Panc1 (cell line): ENCODE measurements at regions not wholly inside any gene's neighbourhood (a gene's known extent, or its start where the extent isn't known, plus 50 kb on each side); places are given as distances from the start of the nearest gene placed in this dataset.

ENCODE experiments used
- ATAC-seq: fragments of 200-7000 bp; cut with Tn5 transposase; 2 replicates; pipeline ENCODE4 v1.9.1; 2020; ENCODE audit warnings: mild to moderate bottlenecking, moderate library complexity
- BruUV-seq: library from RNA; stranded (reverse); fragments of 400-500 nt; replicated peaks from 2 replicates; lab custom pipeline; 2021; lab: Mats Ljungman, UMichigan
- CTCF ChIA-PET: fragments of 300-600 bp; sonication (Branson Sonifier 250); formaldehyde crosslinking; loops from one replicate; lab custom pipeline; 2022; ENCODE audit warnings: antibody characterized with exemption; lab: Charles Lee
- POLR2A ChIA-PET: fragments of 300-600 bp; sonication (Branson Sonifier 250); formaldehyde crosslinking; loops from one replicate; lab custom pipeline; 2022; ENCODE audit warnings: antibody characterized with exemption; lab: Charles Lee
- DNase-seq: peaks from one replicate; pipeline ENCODE4 v3.0.0-alpha.2; 2010; ENCODE audit warnings: low read depth, low spot score
- H3K27ac ChIP-seq: 2 replicates; pipeline ENCODE4 v1.5.1; 2011; ENCODE audit warnings: mild to moderate bottlenecking, low read length, inconsistent platforms
- H3K27me3 ChIP-seq: fragments of 200-500 bp; sonication (Bioruptor generic); 2 replicates; pipeline ENCODE4 v1.6.0; 2014; ENCODE audit warnings: low read length, inconsistent platforms; ENCODE audit not compliant: control insufficient read depth, insufficient read depth
- H3K36me3 ChIP-seq: fragments of 200-500 bp; sonication (Bioruptor generic); 2 replicates; pipeline ENCODE4 v1.5.1; 2014; ENCODE audit warnings: inconsistent platforms, mild to moderate bottlenecking, low read length, moderate library complexity; ENCODE audit not compliant: control insufficient read depth, insufficient read depth
- H3K4me1 ChIP-seq: 2 replicates; pipeline ENCODE4 v1.5.1; 2011; ENCODE audit warnings: inconsistent platforms, mild to moderate bottlenecking, low read length, moderate library complexity; ENCODE audit not compliant: control insufficient read depth, insufficient read depth
- H3K4me3 ChIP-seq, 2 experiments: 2 replicates each; pipeline ENCODE4 v1.5.1; 2011 to 2012; ENCODE audit warnings: low read depth in 2 of 2, low read length in 2 of 2, mild to moderate bottlenecking in 2 of 2, inconsistent platforms in 1 of 2, moderate library complexity in 1 of 2
- H3K9me3 ChIP-seq: fragments of 200-500 bp; sonication (Bioruptor generic); 2 replicates; pipeline ENCODE4 v1.5.1; 2014; ENCODE audit warnings: low read depth, mild to moderate bottlenecking, inconsistent platforms, low read length, moderate library complexity; ENCODE audit not compliant: control insufficient read depth, insufficient read depth
- POLR2AphosphoS5 ChIP-seq: IDR thresholded peaks from 2 replicates; pipeline ENCODE4 v1.6.1; 2012; ENCODE audit warnings: mild to moderate bottlenecking, low read depth, low read length, moderate library complexity
- SIN3A ChIP-seq: IDR thresholded peaks from 2 replicates; pipeline ENCODE4 v1.6.1; 2012; ENCODE audit warnings: low read depth, mild to moderate bottlenecking, low read length, moderate library complexity, borderline replicate concordance; ENCODE audit not compliant: insufficient read depth
- TCF7L2 ChIP-seq: IDR thresholded peaks from 2 replicates; pipeline ENCODE4 v1.6.1; 2011; ENCODE audit warnings: mild to moderate bottlenecking, low read depth, low read length, inconsistent platforms
- in situ Hi-C: cut with HindIII; loops from 2 replicates; pipeline ENCODE4 v1.10.0; 2016; ENCODE audit warnings: low sequenced_read_pairs, low pct_unique_long_range_greater_than_20kb
- intact Hi-C: fragments of 100-400 bp; cut with micrococcal nuclease; formaldehyde crosslinking; loops from one replicate; pipeline ENCODE4 v1.10.0; 2022; ENCODE audit not compliant: unreplicated experiment
- TF ChIP-seq, protein P1 (sequence below), 2 experiments: IDR thresholded peaks; 2 replicates each; pipeline ENCODE4 v1.6.1; 2011 to 2012; ENCODE audit warnings: low read depth in 2 of 2, control low read depth in 1 of 2, low read length in 1 of 2, mild to moderate bottlenecking in 1 of 2, moderate library complexity in 1 of 2; ENCODE audit not compliant: insufficient read depth in 1 of 2
- TF ChIP-seq, protein P2 (sequence below): fragments of 450-650 bp; IDR thresholded peaks from 2 replicates; pipeline ENCODE4 v1.5.1; 2017; ENCODE audit warnings: mild to moderate bottlenecking

DNA sequence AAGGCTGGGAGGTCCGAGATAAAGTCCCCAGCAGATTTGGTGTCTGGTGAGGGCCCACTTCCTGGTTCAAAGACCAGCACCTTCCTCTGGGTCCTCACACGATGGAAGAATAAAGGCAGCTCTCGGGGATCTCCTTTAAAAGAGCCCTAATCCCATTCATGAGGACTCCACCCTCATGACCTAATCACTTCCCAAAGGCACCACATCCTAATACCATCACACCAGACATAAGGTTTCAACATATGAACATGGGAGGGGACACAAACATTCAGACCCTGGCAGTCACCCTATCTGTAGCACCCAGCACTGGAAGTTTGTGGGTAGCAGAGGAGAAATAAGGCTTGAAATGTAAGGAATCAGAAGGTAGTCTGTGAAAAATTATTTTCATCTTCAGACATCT, 112.9 kb upstream of the NOCT start:
- H3K27me3 ChIP-seq = no peaks in the 10 kb centered on the region
- ATAC-seq = no peak
- intact Hi-C loops = no loop called here
- no peaks in the 10 kb centered on the region for H3K4me1 ChIP-seq
- H3K4me3 ChIP-seq = no peak overlapping the region
- in situ Hi-C loops = no loop called here
- DNase-seq = no peak
- no peaks in the 10 kb centered on the region for H3K9me3 ChIP-seq
- H3K36me3 ChIP-seq = no peaks in the 10 kb centered on the region
- no TSS peak for BruUV-seq
- ChIA-PET CTCF (no interaction called here), POLR2A (no interaction called here)
- TF ChIP-seq SIN3A (no peak), POLR2AphosphoS5 (no peak), TCF7L2 (no peak)
- TF ChIP-seq, protein P1, sequence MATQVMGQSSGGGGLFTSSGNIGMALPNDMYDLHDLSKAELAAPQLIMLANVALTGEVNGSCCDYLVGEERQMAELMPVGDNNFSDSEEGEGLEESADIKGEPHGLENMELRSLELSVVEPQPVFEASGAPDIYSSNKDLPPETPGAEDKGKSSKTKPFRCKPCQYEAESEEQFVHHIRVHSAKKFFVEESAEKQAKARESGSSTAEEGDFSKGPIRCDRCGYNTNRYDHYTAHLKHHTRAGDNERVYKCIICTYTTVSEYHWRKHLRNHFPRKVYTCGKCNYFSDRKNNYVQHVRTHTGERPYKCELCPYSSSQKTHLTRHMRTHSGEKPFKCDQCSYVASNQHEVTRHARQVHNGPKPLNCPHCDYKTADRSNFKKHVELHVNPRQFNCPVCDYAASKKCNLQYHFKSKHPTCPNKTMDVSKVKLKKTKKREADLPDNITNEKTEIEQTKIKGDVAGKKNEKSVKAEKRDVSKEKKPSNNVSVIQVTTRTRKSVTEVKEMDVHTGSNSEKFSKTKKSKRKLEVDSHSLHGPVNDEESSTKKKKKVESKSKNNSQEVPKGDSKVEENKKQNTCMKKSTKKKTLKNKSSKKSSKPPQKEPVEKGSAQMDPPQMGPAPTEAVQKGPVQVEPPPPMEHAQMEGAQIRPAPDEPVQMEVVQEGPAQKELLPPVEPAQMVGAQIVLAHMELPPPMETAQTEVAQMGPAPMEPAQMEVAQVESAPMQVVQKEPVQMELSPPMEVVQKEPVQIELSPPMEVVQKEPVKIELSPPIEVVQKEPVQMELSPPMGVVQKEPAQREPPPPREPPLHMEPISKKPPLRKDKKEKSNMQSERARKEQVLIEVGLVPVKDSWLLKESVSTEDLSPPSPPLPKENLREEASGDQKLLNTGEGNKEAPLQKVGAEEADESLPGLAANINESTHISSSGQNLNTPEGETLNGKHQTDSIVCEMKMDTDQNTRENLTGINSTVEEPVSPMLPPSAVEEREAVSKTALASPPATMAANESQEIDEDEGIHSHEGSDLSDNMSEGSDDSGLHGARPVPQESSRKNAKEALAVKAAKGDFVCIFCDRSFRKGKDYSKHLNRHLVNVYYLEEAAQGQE (IDR thresholded peaks at IDR 0.05; ENCODE audit: insufficient read depth in 1 of 2, low read depth in 2 of 2, low read length in 1 of 2) = no peak
- TF ChIP-seq, protein P2, sequence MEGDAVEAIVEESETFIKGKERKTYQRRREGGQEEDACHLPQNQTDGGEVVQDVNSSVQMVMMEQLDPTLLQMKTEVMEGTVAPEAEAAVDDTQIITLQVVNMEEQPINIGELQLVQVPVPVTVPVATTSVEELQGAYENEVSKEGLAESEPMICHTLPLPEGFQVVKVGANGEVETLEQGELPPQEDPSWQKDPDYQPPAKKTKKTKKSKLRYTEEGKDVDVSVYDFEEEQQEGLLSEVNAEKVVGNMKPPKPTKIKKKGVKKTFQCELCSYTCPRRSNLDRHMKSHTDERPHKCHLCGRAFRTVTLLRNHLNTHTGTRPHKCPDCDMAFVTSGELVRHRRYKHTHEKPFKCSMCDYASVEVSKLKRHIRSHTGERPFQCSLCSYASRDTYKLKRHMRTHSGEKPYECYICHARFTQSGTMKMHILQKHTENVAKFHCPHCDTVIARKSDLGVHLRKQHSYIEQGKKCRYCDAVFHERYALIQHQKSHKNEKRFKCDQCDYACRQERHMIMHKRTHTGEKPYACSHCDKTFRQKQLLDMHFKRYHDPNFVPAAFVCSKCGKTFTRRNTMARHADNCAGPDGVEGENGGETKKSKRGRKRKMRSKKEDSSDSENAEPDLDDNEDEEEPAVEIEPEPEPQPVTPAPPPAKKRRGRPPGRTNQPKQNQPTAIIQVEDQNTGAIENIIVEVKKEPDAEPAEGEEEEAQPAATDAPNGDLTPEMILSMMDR = no peak
- no peak overlapping the region for H3K27ac ChIP-seq

DNA sequence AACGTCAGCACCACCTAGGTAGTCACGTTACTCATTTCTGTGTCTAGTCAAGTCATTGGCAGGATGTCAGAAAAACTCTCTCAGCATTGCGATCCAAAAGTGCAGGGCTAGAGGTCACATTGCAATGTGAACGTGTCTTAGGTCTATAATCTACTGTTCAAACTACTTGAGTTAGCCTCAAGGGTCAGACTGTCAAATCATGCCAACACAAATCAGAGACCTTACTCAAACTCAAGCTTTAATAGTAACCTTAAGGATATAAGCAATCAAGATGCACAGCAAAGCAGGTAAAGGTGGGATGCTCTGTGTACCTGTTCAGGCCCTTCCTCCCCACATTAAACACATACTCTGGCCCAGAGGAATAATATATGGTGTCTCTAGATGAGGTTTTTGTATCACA, 114.4 kb upstream of the NOCT start:
- no peak for DNase-seq
- ChIA-PET POLR2A (no interaction called here), CTCF (no interaction called here)
- Histone ChIP-seq H3K27ac (no peak overlapping the region), H3K27me3 (no peaks in the 10 kb centered on the region), H3K36me3 (no peaks in the 10 kb centered on the region), H3K4me3 (no peak overlapping the region), H3K4me1 (no peaks in the 10 kb centered on the region), H3K9me3 (no peaks in the 10 kb centered on the region)
- no TSS peak for BruUV-seq
- in situ Hi-C loops = no loop called here
- intact Hi-C loops = no loop called here
- TF ChIP-seq, protein P2 = no peak
- TF ChIP-seq, protein P1 (IDR thresholded peaks at IDR 0.05; ENCODE audit: insufficient read depth in 1 of 2, low read depth in 2 of 2, low read length in 1 of 2) = no peak
- TF ChIP-seq POLR2AphosphoS5 (no peak), TCF7L2 (no peak), SIN3A (no peak)
- ATAC-seq = no peak
